Psoas muscle (tissue), 7 donors: ENCODE measurements at regions not wholly inside any gene's neighbourhood (a gene's known extent, or its start where the extent isn't known, plus 50 kb on each side); places are given as distances from the start of the nearest gene placed in this dataset.

Experiments used
- ATAC-seq, 4 donors: fragments of 200-7000 bp; cut with Tn5 transposase; one replicate each; pipeline ENCODE4 v1.9.1; 2020; ENCODE audit warnings: moderate library complexity in 3 of 4, mild to moderate bottlenecking in 2 of 4
- DNase-seq, 2 donors: peaks; one replicate each; pipeline ENCODE4 v3.0.0-alpha.2; 2020
- H3K27ac ChIP-seq: fragments of 200-600 bp; one replicate; pipeline ENCODE4 v1.8.0; 2022
- H3K27me3 ChIP-seq, 3 donors: fragments of 200-600 bp in 1 of 3; one replicate each; pipeline versions ENCODE4 v1.6.1 to v1.8.0; 2013 to 2022; ENCODE audit warnings: low read length in 2 of 3, mild to moderate bottlenecking in 2 of 3, moderate library complexity in 1 of 3; ENCODE audit not compliant: insufficient read depth in 3 of 3
- H3K36me3 ChIP-seq, 2 donors: fragments of 200-600 bp in 1 of 2; one replicate each; pipeline versions ENCODE4 v1.6.1 to v1.8.0; 2013 to 2022; ENCODE audit warnings: low read depth in 1 of 2, mild to moderate bottlenecking in 1 of 2, moderate library complexity in 1 of 2; ENCODE audit not compliant: insufficient read depth in 1 of 2
- H3K4me1 ChIP-seq: fragments of 200-600 bp; one replicate; pipeline ENCODE4 v1.8.0; 2022
- H3K4me3 ChIP-seq: fragments of 200-600 bp; one replicate; pipeline ENCODE4 v1.8.0; 2022; ENCODE audit warnings: mild to moderate bottlenecking
- H3K9me3 ChIP-seq: fragments of 200-600 bp; one replicate; pipeline ENCODE4 v1.8.0; 2022
- WGBS, 3 donors: extraction: QIAGEN DNeasy Blood & Tissue Kit; methylation state at CpG; one replicate each; pipeline versions ENCODE4 v1.1.6 to v1.1.7; 2013; 5-methylcytosine and 5-hydroxymethylcytosine counted together
- intact Hi-C, 2 donors: fragments of 100-400 bp; cut with DNase I; formaldehyde crosslinking; loops; one replicate each; pipeline versions ENCODE4 v1.11.0 to v1.14.2; 2022
- TF ChIP-seq, protein P1 (sequence below): fragments of 200-600 bp; IDR thresholded peaks from one replicate; pipeline ENCODE4 v1.8.0; 2022; ENCODE audit warnings: antibody characterized with exemption
- donor health status: healthy with polysubstance abuse.
- donor health status: DM: no; HTN: no; CAD: no; lungs with moderate emphysema.
- donor health status: Bipolar disorder and iron deficiency.
- donor health status: healthy.
- donor health status: DM: yes; HTN: yes; CAD: no.
- donor health status: DM: no; HTN: no; CAD: no.
- donor health status: DM: yes; HTN: yes; CAD: no.

GRCh38 chr12:87656311-87656710 is 372.9 kb downstream of the C12orf50 start:
- TF ChIP-seq, protein P1, sequence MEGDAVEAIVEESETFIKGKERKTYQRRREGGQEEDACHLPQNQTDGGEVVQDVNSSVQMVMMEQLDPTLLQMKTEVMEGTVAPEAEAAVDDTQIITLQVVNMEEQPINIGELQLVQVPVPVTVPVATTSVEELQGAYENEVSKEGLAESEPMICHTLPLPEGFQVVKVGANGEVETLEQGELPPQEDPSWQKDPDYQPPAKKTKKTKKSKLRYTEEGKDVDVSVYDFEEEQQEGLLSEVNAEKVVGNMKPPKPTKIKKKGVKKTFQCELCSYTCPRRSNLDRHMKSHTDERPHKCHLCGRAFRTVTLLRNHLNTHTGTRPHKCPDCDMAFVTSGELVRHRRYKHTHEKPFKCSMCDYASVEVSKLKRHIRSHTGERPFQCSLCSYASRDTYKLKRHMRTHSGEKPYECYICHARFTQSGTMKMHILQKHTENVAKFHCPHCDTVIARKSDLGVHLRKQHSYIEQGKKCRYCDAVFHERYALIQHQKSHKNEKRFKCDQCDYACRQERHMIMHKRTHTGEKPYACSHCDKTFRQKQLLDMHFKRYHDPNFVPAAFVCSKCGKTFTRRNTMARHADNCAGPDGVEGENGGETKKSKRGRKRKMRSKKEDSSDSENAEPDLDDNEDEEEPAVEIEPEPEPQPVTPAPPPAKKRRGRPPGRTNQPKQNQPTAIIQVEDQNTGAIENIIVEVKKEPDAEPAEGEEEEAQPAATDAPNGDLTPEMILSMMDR = no peak
- no peaks in the 10 kb centered on the region for H3K9me3 ChIP-seq
- H3K27ac ChIP-seq = no peak overlapping the region
- DNase-seq = no peak
- no peaks in the 10 kb centered on the region for H3K27me3 ChIP-seq
- no peaks in the 10 kb centered on the region for H3K36me3 ChIP-seq
- WGBS, 3 donors = 96 to 100% (median 97%) methylated on average over 1 of the region's 1 CpG
- H3K4me3 ChIP-seq = no peak overlapping the region
- intact Hi-C loops = no loop called here
- no peak for ATAC-seq
- no peaks in the 10 kb centered on the region for H3K4me1 ChIP-seq

DNA sequence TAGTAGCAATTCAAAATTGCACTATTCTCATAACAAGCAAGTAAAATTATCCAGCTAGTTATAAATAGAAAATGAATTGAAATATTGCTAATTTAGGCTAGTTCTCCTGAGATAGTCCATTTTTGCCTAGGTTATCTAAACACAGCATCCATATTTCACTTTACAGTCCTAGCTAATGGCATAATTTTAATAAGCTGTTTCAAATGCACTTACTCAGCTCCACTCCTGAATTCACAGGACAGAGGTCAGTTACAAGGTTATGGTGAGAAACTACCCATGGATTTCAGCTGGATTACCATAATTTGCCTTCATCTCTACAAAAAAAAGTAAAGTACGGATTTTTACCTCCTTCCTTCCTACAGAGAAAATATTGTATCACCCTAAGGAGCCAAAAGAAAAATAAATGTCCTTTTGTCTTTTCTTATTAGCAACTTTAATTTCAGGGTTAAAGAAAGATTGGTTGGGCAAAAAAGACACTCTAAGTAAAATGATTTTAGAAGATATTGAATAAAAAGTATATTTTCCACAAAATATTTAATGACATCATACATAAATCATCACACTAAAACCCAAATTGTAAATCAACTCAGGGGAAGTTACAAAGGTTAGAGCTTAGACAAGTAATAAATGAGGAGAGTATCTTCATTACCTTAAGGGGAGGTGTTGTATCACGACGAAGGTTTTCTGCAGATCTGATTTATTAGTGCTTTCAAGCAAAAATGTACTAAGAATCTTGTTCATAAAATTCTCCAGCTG is 377.4 kb downstream of the C12orf50 start:
- 51 to 58% (median 53%) methylated on average over 3 of the region's 3 CpGs for WGBS, 3 donors
- intact Hi-C loops = no loop called here
- no peaks in the 10 kb centered on the region for H3K9me3 ChIP-seq
- ATAC-seq = no peak
- no peak overlapping the region for H3K27ac ChIP-seq
- H3K27me3 ChIP-seq = no peaks in the 10 kb centered on the region
- no peaks in the 10 kb centered on the region for H3K36me3 ChIP-seq
- H3K4me1 ChIP-seq = no peaks in the 10 kb centered on the region
- H3K4me3 ChIP-seq = no peak overlapping the region
- DNase-seq = no peak
- TF ChIP-seq, protein P1 = no peak

- ATAC-seq (no peak), DNase-seq (no peak)
- H3K36me3 ChIP-seq = no peaks in the 10 kb centered on the region
- WGBS, 3 donors = 84 to 93% (median 90%) methylated on average over 2 of the region's 2 CpGs
- no peaks in the 10 kb centered on the region for H3K4me1 ChIP-seq
- intact Hi-C loops = no loop called here
- H3K27ac ChIP-seq = no peak overlapping the region
- TF ChIP-seq, protein P1 = no peak
- no peaks in the 10 kb centered on the region for H3K27me3 ChIP-seq
- no peaks in the 10 kb centered on the region for H3K9me3 ChIP-seq
- no peak overlapping the region for H3K4me3 ChIP-seq
These were observed 387.0 kb downstream of the C12orf50 start for GRCh38 chr12:87642245-87642644.

DNA sequence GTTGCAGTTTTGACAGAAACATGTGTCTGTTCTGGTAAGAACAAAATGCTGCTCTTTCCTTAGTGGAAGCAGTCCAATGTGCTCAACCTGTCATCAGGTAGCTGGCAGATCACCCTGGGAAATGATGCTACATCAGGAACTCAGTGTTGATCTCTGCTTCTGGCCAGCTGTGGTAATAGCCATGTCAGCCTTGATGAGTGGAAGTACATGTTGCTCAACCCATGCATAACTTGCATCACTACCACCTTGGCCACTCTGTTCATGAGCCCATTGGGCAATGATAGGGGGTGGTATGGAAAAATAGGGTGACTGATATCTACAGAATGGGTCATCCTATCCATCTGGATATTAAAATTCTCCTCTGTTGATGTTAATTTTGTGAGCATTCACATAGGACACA is 411.0 kb downstream of the C12orf50 start:
- ATAC-seq (no peak), DNase-seq (no peak)
- no peaks in the 10 kb centered on the region for H3K4me1 ChIP-seq
- intact Hi-C loops = no loop called here
- TF ChIP-seq, protein P1 = no peak
- H3K27me3 ChIP-seq = no peaks in the 10 kb centered on the region
- no peak overlapping the region for H3K27ac ChIP-seq
- H3K9me3 ChIP-seq = no peaks in the 10 kb centered on the region
- no peaks in the 10 kb centered on the region for H3K36me3 ChIP-seq
- no peak overlapping the region for H3K4me3 ChIP-seq

GRCh38 chr12:87612996-87613395 is 416.2 kb downstream of the C12orf50 start:
- TF ChIP-seq, protein P1 = no peak
- DNase-seq (no peak), ATAC-seq (no peak)
- no peak overlapping the region for H3K4me3 ChIP-seq
- intact Hi-C loops = no loop called here
- no peaks in the 10 kb centered on the region for H3K36me3 ChIP-seq
- no peaks in the 10 kb centered on the region for H3K4me1 ChIP-seq
- H3K9me3 ChIP-seq = no peaks in the 10 kb centered on the region
- 90 to 94% (median 92%) methylated on average over 2 of the region's 2 CpGs for WGBS, 3 donors
- no peak overlapping the region for H3K27ac ChIP-seq
- no peaks in the 10 kb centered on the region for H3K27me3 ChIP-seq
